GM21528 (cell line): ENCODE measurements at regions not wholly inside any gene's neighbourhood (a gene's known extent, or its start where the extent isn't known, plus 50 kb on each side); places are given as distances from the start of the nearest gene placed in this dataset.

Experiments
- ATAC-seq: cut with Tn5 transposase; IDR thresholded peaks from one replicate; pipeline ENCODE4 v1.9.1; 2021; ENCODE audit warnings: mild to moderate bottlenecking, moderate library complexity; ENCODE audit not compliant: unreplicated experiment, low FRiP score

- ATAC-seq, result no peak
Observed at GRCh38 chr12:102781117-102781516, 135.9 kb downstream of the PAH start.

GRCh38 chr12:102776041-102776440 is 141.0 kb downstream of the PAH start:
- ATAC-seq, result no peak

- no peak for ATAC-seq
Observed at GRCh38 chr12:102769323-102769916, 147.6 kb downstream of the PAH start.

GRCh38 chr12:102766961-102767360 is 150.1 kb downstream of the PAH start:
- ATAC-seq, result no peak

- ATAC-seq, result no peak
Observed at GRCh38 chr12:102765736-102766135, 151.3 kb downstream of the PAH start.

- no peak for ATAC-seq
Observed at GRCh38 chr12:102763471-102763870, 153.6 kb downstream of the PAH start.

GRCh38 chr12:102763061-102763460 is 154.0 kb downstream of the PAH start:
- no peak for ATAC-seq

- ATAC-seq, result no peak
Observed at GRCh38 chr12:102760322-102760721, 156.7 kb downstream of the PAH start.

GRCh38 chr12:102759466-102759865 is 157.6 kb downstream of the PAH start:
- ATAC-seq, result no peak

GRCh38 chr12:102757882-102758226 is 159.2 kb downstream of the PAH start:
- ATAC-seq, result no peak

GRCh38 chr12:102757154-102757881 is 159.7 kb downstream of the PAH start:
- ATAC-seq, result no peak

- no peak for ATAC-seq
Observed at GRCh38 chr12:102756530-102756929, 160.5 kb downstream of the PAH start.

- no peak for ATAC-seq
Observed at GRCh38 chr12:102755266-102755665, 161.8 kb downstream of the PAH start.

- no peak for ATAC-seq
Observed at GRCh38 chr12:102753802-102754201, 163.2 kb downstream of the PAH start.

GRCh38 chr12:102748704-102749103 is 168.3 kb downstream of the PAH start:
- no peak for ATAC-seq

- no peak for ATAC-seq
Observed at GRCh38 chr12:102746963-102747362, 170.1 kb downstream of the PAH start.

- no peak for ATAC-seq
Observed at GRCh38 chr12:102745971-102746600, 171.0 kb downstream of the PAH start.

GRCh38 chr12:102741196-102741595 is 175.8 kb downstream of the PAH start:
- no peak for ATAC-seq

GRCh38 chr12:102740141-102740955 is 176.7 kb downstream of the PAH start:
- no peak for ATAC-seq

- ATAC-seq, result no peak
Observed at GRCh38 chr12:102736328-102736727, 180.7 kb downstream of the PAH start.

GRCh38 chr12:102735104-102735503 is 181.9 kb downstream of the PAH start:
- ATAC-seq, result peak; percentile 96
